ENCODE measurements at regions not wholly inside any gene's neighbourhood (a gene's known extent, or its start where the extent isn't known, plus 50 kb on each side); places are given as distances from the start of the nearest gene placed in this dataset.
"Not testable (repeated sequence)": the region's sequence is repeated elsewhere in the genome, so short reads cannot be mapped to it uniquely, and the experiment has no call there.

DNA sequence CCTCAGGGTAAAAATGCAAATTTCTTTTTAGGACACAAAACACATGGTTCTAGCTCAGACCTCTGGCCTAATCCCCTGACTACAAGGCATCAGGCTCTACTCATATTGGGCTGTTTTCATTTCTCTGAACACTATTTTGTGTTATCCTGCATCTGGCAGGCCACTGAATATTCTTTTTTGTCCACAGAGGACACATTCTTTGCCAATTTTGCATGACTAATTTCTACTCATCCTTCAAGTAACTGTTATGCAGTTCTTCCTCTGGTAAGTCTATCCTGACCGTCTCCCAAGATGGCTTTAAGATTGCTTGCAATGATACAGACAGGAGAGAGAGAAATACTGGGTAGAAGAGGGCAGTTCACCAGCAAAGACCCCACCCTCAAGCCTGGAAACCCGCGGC, 107.6 kb upstream of the RGPD4 start:
- H3K79me2 ChIP-seq (ENCODE audit: low read length) = no peaks in the 10 kb centered on the region
- H3K9me3 ChIP-seq (ENCODE audit: insufficient read depth, low read length) = no peaks in the 10 kb centered on the region
- no peaks in the 10 kb centered on the region for H3K36me3 ChIP-seq (replicated peaks; ENCODE audit: low read depth, low read length)
- no peak overlapping the region for H3K4me2 ChIP-seq (ENCODE audit: low read length)
- no peak overlapping the region for H3K9ac ChIP-seq (ENCODE audit: low read length)
- H3K4me3 ChIP-seq (ENCODE audit: low read length) = no peak overlapping the region
- no peaks in the 10 kb centered on the region for H3K4me1 ChIP-seq (ENCODE audit: low read length)
- H3K27ac ChIP-seq (ENCODE audit: low read length) = no peak overlapping the region
- no peaks in the 10 kb centered on the region for H3K27me3 ChIP-seq (ENCODE audit: low read depth, low read length)
- no peaks in the 10 kb centered on the region for H4K20me1 ChIP-seq (ENCODE audit: insufficient read depth, low read length)
- H2AFZ ChIP-seq (ENCODE audit: low read depth, low read length) = no peak overlapping the region
- TF ChIP-seq, protein P1, sequence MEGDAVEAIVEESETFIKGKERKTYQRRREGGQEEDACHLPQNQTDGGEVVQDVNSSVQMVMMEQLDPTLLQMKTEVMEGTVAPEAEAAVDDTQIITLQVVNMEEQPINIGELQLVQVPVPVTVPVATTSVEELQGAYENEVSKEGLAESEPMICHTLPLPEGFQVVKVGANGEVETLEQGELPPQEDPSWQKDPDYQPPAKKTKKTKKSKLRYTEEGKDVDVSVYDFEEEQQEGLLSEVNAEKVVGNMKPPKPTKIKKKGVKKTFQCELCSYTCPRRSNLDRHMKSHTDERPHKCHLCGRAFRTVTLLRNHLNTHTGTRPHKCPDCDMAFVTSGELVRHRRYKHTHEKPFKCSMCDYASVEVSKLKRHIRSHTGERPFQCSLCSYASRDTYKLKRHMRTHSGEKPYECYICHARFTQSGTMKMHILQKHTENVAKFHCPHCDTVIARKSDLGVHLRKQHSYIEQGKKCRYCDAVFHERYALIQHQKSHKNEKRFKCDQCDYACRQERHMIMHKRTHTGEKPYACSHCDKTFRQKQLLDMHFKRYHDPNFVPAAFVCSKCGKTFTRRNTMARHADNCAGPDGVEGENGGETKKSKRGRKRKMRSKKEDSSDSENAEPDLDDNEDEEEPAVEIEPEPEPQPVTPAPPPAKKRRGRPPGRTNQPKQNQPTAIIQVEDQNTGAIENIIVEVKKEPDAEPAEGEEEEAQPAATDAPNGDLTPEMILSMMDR (IDR thresholded peaks at IDR 0.05; ENCODE audit: low read depth, low read length) = no peak
- TF ChIP-seq EZH2phosphoT487 (IDR thresholded peaks at IDR 0.05; ENCODE audit: low read depth) = no peak

DNA sequence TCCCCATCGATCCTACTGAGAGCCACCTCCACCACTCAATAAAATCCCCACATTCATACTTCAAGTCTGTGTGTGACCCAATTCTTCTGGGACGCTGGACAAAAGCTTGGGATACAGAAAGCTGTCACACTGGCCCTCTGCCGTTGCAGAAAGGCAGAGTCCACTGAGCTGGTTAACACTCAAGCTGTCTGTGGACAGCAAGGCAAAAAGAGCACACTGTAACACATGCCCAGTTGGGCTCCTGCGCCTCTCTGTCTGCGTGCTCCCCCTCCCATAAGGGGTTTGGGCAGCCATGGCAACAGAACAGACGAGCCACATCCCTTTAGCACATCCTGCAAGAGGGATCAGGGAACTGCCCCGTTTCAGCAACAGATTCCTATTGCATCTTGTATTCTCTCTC, 106.9 kb upstream of the RGPD4 start:
- no peak overlapping the region for H3K9ac ChIP-seq (ENCODE audit: low read length)
- no peak overlapping the region for H3K27ac ChIP-seq (ENCODE audit: low read length)
- no peaks in the 10 kb centered on the region for H3K9me3 ChIP-seq (ENCODE audit: insufficient read depth, low read length)
- H3K79me2 ChIP-seq (ENCODE audit: low read length) = no peaks in the 10 kb centered on the region
- H3K36me3 ChIP-seq (replicated peaks; ENCODE audit: low read depth, low read length) = no peaks in the 10 kb centered on the region
- no peak overlapping the region for H2AFZ ChIP-seq (ENCODE audit: low read depth, low read length)
- no peaks in the 10 kb centered on the region for H3K4me1 ChIP-seq (ENCODE audit: low read length)
- no peaks in the 10 kb centered on the region for H4K20me1 ChIP-seq (ENCODE audit: insufficient read depth, low read length)
- no peak overlapping the region for H3K4me3 ChIP-seq (ENCODE audit: low read length)
- no peak for TF ChIP-seq EZH2phosphoT487 (IDR thresholded peaks at IDR 0.05; ENCODE audit: low read depth)
- no peaks in the 10 kb centered on the region for H3K27me3 ChIP-seq (ENCODE audit: low read depth, low read length)
- H3K4me2 ChIP-seq (ENCODE audit: low read length) = no peak overlapping the region

DNA sequence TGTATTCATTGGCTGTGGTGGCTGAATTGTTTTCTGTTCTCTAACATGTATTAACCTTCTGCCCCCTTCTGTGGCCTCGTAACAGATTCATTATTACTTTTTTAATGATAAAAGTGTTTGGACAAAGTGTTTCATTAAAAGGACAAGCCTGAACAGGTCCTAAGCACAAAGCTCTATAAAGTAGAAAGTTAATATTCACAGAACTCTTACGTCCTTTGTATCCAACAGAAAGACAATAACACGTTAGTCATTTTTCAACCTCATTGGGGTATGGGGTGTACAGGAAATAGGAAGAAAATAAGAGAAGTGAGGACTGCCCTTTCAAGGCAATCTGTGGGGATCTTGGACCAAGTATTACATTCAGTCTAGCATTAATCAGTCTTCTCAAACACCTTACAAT, 105.5 kb upstream of the RGPD4 start:
- Histone ChIP-seq H3K4me2 (ENCODE audit: low read length) (no peak overlapping the region), H3K27ac (ENCODE audit: low read length) (no peak overlapping the region), H2AFZ (ENCODE audit: low read depth, low read length) (no peak overlapping the region), H3K9me3 (ENCODE audit: insufficient read depth, low read length) (no peaks in the 10 kb centered on the region), H3K27me3 (ENCODE audit: low read depth, low read length) (no peaks in the 10 kb centered on the region), H3K79me2 (ENCODE audit: low read length) (no peaks in the 10 kb centered on the region), H3K36me3 (replicated peaks; ENCODE audit: low read depth, low read length) (no peaks in the 10 kb centered on the region), H3K4me1 (ENCODE audit: low read length) (no peaks in the 10 kb centered on the region), H3K4me3 (ENCODE audit: low read length) (no peak overlapping the region), H3K9ac (ENCODE audit: low read length) (no peak overlapping the region), H4K20me1 (ENCODE audit: insufficient read depth, low read length) (no peaks in the 10 kb centered on the region)
- TF ChIP-seq, protein P1 (IDR thresholded peaks at IDR 0.05; ENCODE audit: low read depth, low read length) = no peak
- TF ChIP-seq EZH2phosphoT487 (IDR thresholded peaks at IDR 0.05; ENCODE audit: low read depth) = no peak

DNA sequence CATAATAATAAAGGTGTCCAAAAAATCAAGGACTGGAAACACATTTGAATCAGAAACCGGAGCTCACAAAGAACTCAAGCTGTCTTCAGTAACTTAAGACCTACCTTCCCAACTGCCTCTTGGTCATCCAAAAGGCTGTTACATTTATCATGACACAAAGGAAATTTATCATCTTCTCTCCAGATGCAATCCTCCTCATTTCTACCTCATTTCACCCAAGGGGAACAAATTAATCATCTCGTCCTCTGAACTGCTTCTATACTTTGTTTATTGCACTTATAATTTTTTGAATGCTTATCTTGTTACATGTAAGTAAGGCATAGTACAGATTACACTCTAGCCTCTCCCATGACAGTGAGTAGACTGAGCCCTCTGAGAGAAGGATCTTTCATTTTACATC, 105.1 kb upstream of the RGPD4 start:
- TF ChIP-seq EZH2phosphoT487 (IDR thresholded peaks at IDR 0.05; ENCODE audit: low read depth) = no peak
- TF ChIP-seq, protein P1 (IDR thresholded peaks at IDR 0.05; ENCODE audit: low read depth, low read length) = no peak
- Histone ChIP-seq H3K4me1 (ENCODE audit: low read length) (no peaks in the 10 kb centered on the region), H3K4me3 (ENCODE audit: low read length) (no peak overlapping the region), H3K4me2 (ENCODE audit: low read length) (no peak overlapping the region), H4K20me1 (ENCODE audit: insufficient read depth, low read length) (no peaks in the 10 kb centered on the region), H3K79me2 (ENCODE audit: low read length) (no peaks in the 10 kb centered on the region), H3K27ac (ENCODE audit: low read length) (no peak overlapping the region), H3K9me3 (ENCODE audit: insufficient read depth, low read length) (no peaks in the 10 kb centered on the region), H3K27me3 (ENCODE audit: low read depth, low read length) (no peaks in the 10 kb centered on the region), H2AFZ (ENCODE audit: low read depth, low read length) (no peak overlapping the region), H3K36me3 (replicated peaks; ENCODE audit: low read depth, low read length) (no peaks in the 10 kb centered on the region), H3K9ac (ENCODE audit: low read length) (no peak overlapping the region)

DNA sequence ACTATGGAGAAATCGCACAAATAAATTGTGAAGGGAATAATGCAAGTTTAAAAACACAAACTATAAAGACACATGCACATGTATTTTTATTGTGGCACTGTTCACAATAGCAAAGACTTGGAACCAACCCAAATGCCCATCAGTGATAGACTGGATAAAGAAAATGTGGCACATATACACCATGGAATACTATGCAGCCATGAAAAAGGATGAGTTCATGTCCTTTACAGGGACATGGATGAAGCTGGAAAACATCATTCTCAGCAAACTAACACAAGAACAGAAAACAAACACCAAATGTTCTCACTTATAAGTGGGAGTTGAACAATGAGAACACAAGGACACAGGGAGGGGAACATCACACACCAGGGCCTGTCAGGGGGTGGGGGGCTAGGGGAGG, 100.9 kb upstream of the RGPD4 start:
- not testable (repeated sequence) for H3K27me3 ChIP-seq (ENCODE audit: low read depth, low read length); H3K4me1 ChIP-seq (ENCODE audit: low read length); H4K20me1 ChIP-seq (ENCODE audit: insufficient read depth, low read length); H3K4me3 ChIP-seq (ENCODE audit: low read length); H3K36me3 ChIP-seq (replicated peaks; ENCODE audit: low read depth, low read length); H2AFZ ChIP-seq (ENCODE audit: low read depth, low read length); H3K9me3 ChIP-seq (ENCODE audit: insufficient read depth, low read length); H3K9ac ChIP-seq (ENCODE audit: low read length); H3K4me2 ChIP-seq (ENCODE audit: low read length); H3K79me2 ChIP-seq (ENCODE audit: low read length); H3K27ac ChIP-seq (ENCODE audit: low read length)
